MCF 10A (cell line): ENCODE measurements at regions not wholly inside any gene's neighbourhood (a gene's known extent, or its start where the extent isn't known, plus 50 kb on each side); places are given as distances from the start of the nearest gene placed in this dataset.
"Not testable (repeated sequence)": the region's sequence is repeated elsewhere in the genome, so short reads cannot be mapped to it uniquely, and the experiment has no call there.

Source experiments
- BruUV-seq: library from RNA; stranded (reverse); fragments of 400-500 nt; replicated peaks from 2 replicates; lab custom pipeline; 2021; lab: Mats Ljungman, UMichigan
- CTCF ChIA-PET: fragments of 300-600 bp; sonication (Branson Sonifier 250); formaldehyde crosslinking; extraction: SDS; loops from one replicate; lab custom pipeline; 2021; ENCODE audit warnings: antibody characterized with exemption, inconsistent platforms; lab: Yijun Ruan, JAX
- POLR2A ChIA-PET: fragments of 300-600, 350-650 bp; sonication (Branson Sonifier 250); formaldehyde crosslinking; extraction: SDS; loops from one replicate; lab custom pipeline; 2020; ENCODE audit warnings: antibody characterized with exemption, inconsistent platforms; lab: Yijun Ruan, JAX
- DNase-seq: peaks from one replicate; pipeline ENCODE4 v3.0.0-alpha.2; 2018; ENCODE audit not compliant: unreplicated experiment
- H3K27ac Mint-ChIP-seq: one replicate; pipeline ENCODE4 v1.8.0; 2022; ENCODE audit warnings: mild to moderate bottlenecking, low read depth, mixed read lengths; ENCODE audit not compliant: unreplicated experiment
- H3K27me3 Mint-ChIP-seq: one replicate; pipeline ENCODE4 v1.8.0; 2022; ENCODE audit warnings: mixed read lengths; ENCODE audit not compliant: insufficient read depth, unreplicated experiment
- H3K36me3 Mint-ChIP-seq: one replicate; pipeline ENCODE4 v1.8.0; 2022; ENCODE audit warnings: mild to moderate bottlenecking, moderate library complexity, mixed read lengths; ENCODE audit not compliant: insufficient read depth, unreplicated experiment
- H3K4me1 Mint-ChIP-seq: one replicate; pipeline ENCODE4 v1.8.0; 2022; ENCODE audit warnings: mixed read lengths; ENCODE audit not compliant: insufficient read depth, unreplicated experiment
- H3K4me3 Mint-ChIP-seq: one replicate; pipeline ENCODE4 v1.8.0; 2022; ENCODE audit warnings: mild to moderate bottlenecking, moderate library complexity, mixed read lengths; ENCODE audit not compliant: unreplicated experiment
- H3K9me3 Mint-ChIP-seq: one replicate; pipeline ENCODE4 v1.8.0; 2022; ENCODE audit warnings: mixed read lengths; ENCODE audit not compliant: unreplicated experiment
- CTCF ChIP-seq: fragments of 200-600 bp; IDR thresholded peaks from one replicate; pipeline ENCODE4 v1.8.0; 2022; ENCODE audit warnings: antibody characterized with exemption, mild to moderate bottlenecking; ENCODE audit not compliant: unreplicated experiment
- intact Hi-C: fragments of 100-400 bp; cut with micrococcal nuclease; formaldehyde crosslinking; loops from 2 replicates; pipeline ENCODE4 v1.14.1; 2022

- no peak for TF ChIP-seq CTCF
- Mint-ChIP-seq H3K27me3 (no peaks in the 10 kb centered on the region), H3K9me3 (no peaks in the 10 kb centered on the region), H3K4me1 (no peaks in the 10 kb centered on the region), H3K27ac (no peak overlapping the region), H3K4me3 (no peak overlapping the region), H3K36me3 (no peaks in the 10 kb centered on the region)
- POLR2A ChIA-PET = no interaction called here
- CTCF ChIA-PET = no interaction called here
- no TSS peak for BruUV-seq
- intact Hi-C loops = no loop called here
- DNase-seq = no peak
These were observed 912.5 kb downstream of the C4orf33 start for GRCh38 chr4:130008461-130008860.

- intact Hi-C loops, H3K27ac Mint-ChIP-seq, H3K4me1 Mint-ChIP-seq, H3K9me3 Mint-ChIP-seq, CTCF ChIA-PET, H3K27me3 Mint-ChIP-seq, H3K36me3 Mint-ChIP-seq, BruUV-seq, H3K4me3 Mint-ChIP-seq, DNase-seq, POLR2A ChIA-PET: not testable (repeated sequence)
These were observed 916.9 kb downstream of the C4orf33 start for GRCh38 chr4:130012806-130013205.

- Mint-ChIP-seq H3K36me3 (peaks cover 6% of the 10 kb centered on the region), H3K9me3 (no peaks in the 10 kb centered on the region), H3K4me1 (no peaks in the 10 kb centered on the region), H3K27ac (no peak overlapping the region), H3K4me3 (no peak overlapping the region), H3K27me3 (no peaks in the 10 kb centered on the region)
- no peak for DNase-seq
- no TSS peak for BruUV-seq
- POLR2A ChIA-PET = no interaction called here
- intact Hi-C loops = no loop called here
- no peak for TF ChIP-seq CTCF
- CTCF ChIA-PET = no interaction called here
These were observed 925.8 kb downstream of the C4orf33 start for GRCh38 chr4:130021706-130022105.

- peaks cover 6% of the 10 kb centered on the region for H3K36me3 Mint-ChIP-seq
- H3K27ac Mint-ChIP-seq = no peak overlapping the region
- no TSS peak for BruUV-seq
- CTCF ChIA-PET = no interaction called here
- no peaks in the 10 kb centered on the region for H3K9me3 Mint-ChIP-seq
- POLR2A ChIA-PET = no interaction called here
- no peak for TF ChIP-seq CTCF
- no peak for DNase-seq
- intact Hi-C loops = no loop called here
- no peak overlapping the region for H3K4me3 Mint-ChIP-seq
- H3K4me1 Mint-ChIP-seq = no peaks in the 10 kb centered on the region
- H3K27me3 Mint-ChIP-seq = no peaks in the 10 kb centered on the region
These were observed 927.1 kb downstream of the C4orf33 start for GRCh38 chr4:130023088-130023487.

- no peak for DNase-seq
- POLR2A ChIA-PET = no interaction called here
- no peaks in the 10 kb centered on the region for H3K9me3 Mint-ChIP-seq
- no peaks in the 10 kb centered on the region for H3K4me1 Mint-ChIP-seq
- no peak overlapping the region for H3K27ac Mint-ChIP-seq
- intact Hi-C loops = no loop called here
- no TSS peak for BruUV-seq
- no peak overlapping the region for H3K4me3 Mint-ChIP-seq
- TF ChIP-seq CTCF = no peak
- no peaks in the 10 kb centered on the region for H3K27me3 Mint-ChIP-seq
- H3K36me3 Mint-ChIP-seq = peaks cover 6% of the 10 kb centered on the region
- CTCF ChIA-PET = no interaction called here
These were observed 929.7 kb downstream of the C4orf33 start for GRCh38 chr4:130025701-130026100.
